ENCODE measurements at regions not wholly inside any gene's neighbourhood (a gene's known extent, or its start where the extent isn't known, plus 50 kb on each side); places are given as distances from the start of the nearest gene placed in this dataset.

DNA sequence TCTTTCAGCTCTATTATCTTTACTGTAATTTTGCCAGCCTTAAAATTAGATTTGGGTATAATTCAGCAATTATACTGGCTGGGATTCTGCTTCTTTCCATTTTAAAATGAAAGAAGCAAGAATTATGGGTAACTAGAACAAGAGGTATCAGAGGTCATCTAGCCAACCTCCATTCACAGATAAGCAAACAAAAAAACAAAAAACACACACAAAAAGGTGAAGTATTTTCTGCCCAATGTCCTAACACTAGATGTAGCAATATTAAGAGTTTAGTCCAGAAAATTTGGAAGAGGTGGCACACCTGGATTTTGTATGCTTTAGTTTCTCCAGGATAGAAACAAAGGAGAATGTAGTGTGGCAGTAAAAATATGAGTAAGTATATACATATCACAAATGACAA, 68.1 kb upstream of the ANXA1 start:
- TF ChIP-seq, protein P1, sequence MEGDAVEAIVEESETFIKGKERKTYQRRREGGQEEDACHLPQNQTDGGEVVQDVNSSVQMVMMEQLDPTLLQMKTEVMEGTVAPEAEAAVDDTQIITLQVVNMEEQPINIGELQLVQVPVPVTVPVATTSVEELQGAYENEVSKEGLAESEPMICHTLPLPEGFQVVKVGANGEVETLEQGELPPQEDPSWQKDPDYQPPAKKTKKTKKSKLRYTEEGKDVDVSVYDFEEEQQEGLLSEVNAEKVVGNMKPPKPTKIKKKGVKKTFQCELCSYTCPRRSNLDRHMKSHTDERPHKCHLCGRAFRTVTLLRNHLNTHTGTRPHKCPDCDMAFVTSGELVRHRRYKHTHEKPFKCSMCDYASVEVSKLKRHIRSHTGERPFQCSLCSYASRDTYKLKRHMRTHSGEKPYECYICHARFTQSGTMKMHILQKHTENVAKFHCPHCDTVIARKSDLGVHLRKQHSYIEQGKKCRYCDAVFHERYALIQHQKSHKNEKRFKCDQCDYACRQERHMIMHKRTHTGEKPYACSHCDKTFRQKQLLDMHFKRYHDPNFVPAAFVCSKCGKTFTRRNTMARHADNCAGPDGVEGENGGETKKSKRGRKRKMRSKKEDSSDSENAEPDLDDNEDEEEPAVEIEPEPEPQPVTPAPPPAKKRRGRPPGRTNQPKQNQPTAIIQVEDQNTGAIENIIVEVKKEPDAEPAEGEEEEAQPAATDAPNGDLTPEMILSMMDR (conservative IDR thresholded peaks at IDR 0.05; ENCODE audit: low read depth, low read length), result no peak
- no peak overlapping the region for H3K4me3 ChIP-seq (ENCODE audit: low read depth, low read length)
- DNase-seq (ENCODE audit: low read depth), result no peak

GRCh38 chr9:73081979-73082657, 69.5 kb upstream of the ANXA1 start:
- no peak overlapping the region for H3K4me3 ChIP-seq (ENCODE audit: low read depth, low read length)
- peak; percentile 78 for DNase-seq (ENCODE audit: low read depth)
- TF ChIP-seq, protein P1 (conservative IDR thresholded peaks at IDR 0.05; ENCODE audit: low read depth, low read length), result peak; percentile 89

GRCh38 chr9:73080110-73080694, 71.5 kb upstream of the ANXA1 start:
- no peak for DNase-seq (ENCODE audit: low read depth)
- H3K4me3 ChIP-seq (ENCODE audit: low read depth, low read length), result no peak overlapping the region
- TF ChIP-seq, protein P1 (conservative IDR thresholded peaks at IDR 0.05; ENCODE audit: low read depth, low read length), result no peak

DNA sequence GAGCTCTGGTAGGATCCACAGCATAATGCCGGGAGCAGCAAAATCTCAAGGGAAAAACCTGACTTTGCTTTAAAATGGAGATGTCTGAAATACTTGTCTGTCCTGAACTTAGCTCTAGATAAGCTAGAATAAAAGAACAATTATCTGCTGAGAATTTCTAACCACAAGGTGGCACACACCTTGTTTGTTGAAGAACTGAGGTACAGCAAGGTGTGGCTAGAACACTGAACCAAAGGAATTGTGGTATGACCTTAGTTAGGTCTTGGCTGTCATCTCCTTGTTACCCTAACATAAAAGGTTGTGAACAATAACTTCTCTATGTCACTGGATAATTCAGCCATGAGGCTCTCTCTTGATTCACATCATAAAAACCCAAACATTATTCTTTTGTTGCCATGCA, 72.3 kb upstream of the ANXA1 start:
- DNase-seq (ENCODE audit: low read depth), result no peak
- TF ChIP-seq, protein P1 (conservative IDR thresholded peaks at IDR 0.05; ENCODE audit: low read depth, low read length), result no peak
- no peak overlapping the region for H3K4me3 ChIP-seq (ENCODE audit: low read depth, low read length)

DNA sequence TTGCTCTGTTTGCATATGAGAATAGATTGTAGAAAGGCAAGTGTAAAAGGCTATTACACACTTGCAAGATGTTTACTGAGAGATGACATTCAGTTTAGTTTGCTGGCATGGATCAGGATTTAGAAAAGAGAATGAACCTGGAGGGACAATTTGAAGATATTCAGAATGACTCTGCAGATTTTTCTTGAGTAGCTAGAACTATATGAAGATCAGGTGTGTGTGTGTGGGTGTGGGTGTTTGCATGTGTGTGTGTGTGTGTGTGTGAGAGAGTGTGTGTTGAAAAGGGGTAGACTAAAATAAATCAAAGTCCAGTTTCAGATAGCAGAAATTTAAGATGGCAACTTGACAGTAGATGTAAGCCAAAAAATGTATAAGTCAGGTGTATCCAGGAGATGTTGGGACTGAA, 74.0 kb upstream of the ANXA1 start:
- no peak overlapping the region for H3K4me3 ChIP-seq (ENCODE audit: low read depth, low read length)
- TF ChIP-seq, protein P1 (conservative IDR thresholded peaks at IDR 0.05; ENCODE audit: low read depth, low read length), result no peak
- no peak for DNase-seq (ENCODE audit: low read depth)

GRCh38 chr9:73076970-73077369, 74.7 kb upstream of the ANXA1 start:
- no peak for DNase-seq (ENCODE audit: low read depth)
- H3K4me3 ChIP-seq (ENCODE audit: low read depth, low read length), result no peak overlapping the region
- TF ChIP-seq, protein P1 (conservative IDR thresholded peaks at IDR 0.05; ENCODE audit: low read depth, low read length), result no peak

DNA sequence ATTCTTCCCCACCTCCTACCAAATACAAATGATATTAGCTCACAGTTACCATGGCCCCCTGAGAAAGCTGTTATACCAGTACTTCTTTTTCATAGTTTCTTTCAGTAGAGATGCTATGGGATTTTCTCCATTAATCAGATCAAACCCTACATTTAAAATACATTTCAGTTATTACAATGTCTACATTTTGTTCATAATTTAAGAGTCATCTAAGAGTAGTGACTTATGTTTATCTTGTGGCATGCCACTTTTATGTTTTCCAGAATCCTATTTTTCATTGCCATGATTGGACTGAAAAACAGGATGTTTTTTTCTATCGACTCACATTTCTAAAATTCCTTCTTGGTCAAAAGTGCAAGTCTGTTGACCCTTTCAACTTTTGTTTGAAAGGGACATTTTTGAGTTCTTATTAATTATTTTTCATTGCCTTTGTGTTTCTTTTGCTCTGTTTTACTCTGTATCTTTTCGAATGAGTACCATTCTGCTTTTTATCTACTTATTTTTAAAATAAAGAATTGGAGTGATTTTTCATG, 77.4 kb upstream of the ANXA1 start:
- no peak overlapping the region for H3K4me3 ChIP-seq (ENCODE audit: low read depth, low read length)
- TF ChIP-seq, protein P1 (conservative IDR thresholded peaks at IDR 0.05; ENCODE audit: low read depth, low read length), result no peak
- DNase-seq (ENCODE audit: low read depth), result peak; percentile 54

Measured in choroid plexus epithelial cell (primary cell).